Activated CD4-positive, alpha-beta T cell treated with anti-CD3 and anti-CD28 coated beads for 24 hours (primary cell): ENCODE measurements at regions not wholly inside any gene's neighbourhood (a gene's known extent, or its start where the extent isn't known, plus 50 kb on each side); places are given as distances from the start of the nearest gene placed in this dataset.
A peak's percentile ranks its signal among the peaks of the same experiment; 100 is the strongest.
"Not testable (repeated sequence)": the region's sequence is repeated elsewhere in the genome, so short reads cannot be mapped to it uniquely, and the experiment has no call there.

ENCODE experiments used
- DNase-seq, 2 donors: peaks; one replicate each; pipeline ENCODE4 v3.0.0-alpha.2; 2020; ENCODE audit warnings: low read depth in 2 of 2

DNA sequence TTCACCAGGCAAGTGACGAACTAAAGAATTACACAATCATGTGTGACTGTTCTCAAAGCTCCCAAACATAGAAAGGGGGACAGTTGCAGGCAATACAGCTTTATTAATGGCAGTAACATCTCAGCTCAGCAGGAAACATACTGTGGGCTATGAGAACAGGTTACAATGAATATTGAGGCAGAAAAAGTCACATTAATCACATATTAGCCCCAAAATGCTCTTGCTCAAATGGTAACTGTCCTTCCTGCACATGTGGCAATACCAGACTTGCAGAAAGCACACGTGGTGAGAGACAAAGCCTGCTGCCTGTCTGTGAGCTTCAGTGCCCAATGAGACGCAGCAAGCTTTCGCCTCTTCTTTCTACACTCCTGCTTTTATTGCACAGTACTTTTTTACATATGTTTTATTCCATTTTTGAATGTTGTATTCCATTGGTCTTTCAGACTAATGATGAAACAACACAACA, 104.9 kb upstream of the ACBD5 start:
- no peak for DNase-seq

DNA sequence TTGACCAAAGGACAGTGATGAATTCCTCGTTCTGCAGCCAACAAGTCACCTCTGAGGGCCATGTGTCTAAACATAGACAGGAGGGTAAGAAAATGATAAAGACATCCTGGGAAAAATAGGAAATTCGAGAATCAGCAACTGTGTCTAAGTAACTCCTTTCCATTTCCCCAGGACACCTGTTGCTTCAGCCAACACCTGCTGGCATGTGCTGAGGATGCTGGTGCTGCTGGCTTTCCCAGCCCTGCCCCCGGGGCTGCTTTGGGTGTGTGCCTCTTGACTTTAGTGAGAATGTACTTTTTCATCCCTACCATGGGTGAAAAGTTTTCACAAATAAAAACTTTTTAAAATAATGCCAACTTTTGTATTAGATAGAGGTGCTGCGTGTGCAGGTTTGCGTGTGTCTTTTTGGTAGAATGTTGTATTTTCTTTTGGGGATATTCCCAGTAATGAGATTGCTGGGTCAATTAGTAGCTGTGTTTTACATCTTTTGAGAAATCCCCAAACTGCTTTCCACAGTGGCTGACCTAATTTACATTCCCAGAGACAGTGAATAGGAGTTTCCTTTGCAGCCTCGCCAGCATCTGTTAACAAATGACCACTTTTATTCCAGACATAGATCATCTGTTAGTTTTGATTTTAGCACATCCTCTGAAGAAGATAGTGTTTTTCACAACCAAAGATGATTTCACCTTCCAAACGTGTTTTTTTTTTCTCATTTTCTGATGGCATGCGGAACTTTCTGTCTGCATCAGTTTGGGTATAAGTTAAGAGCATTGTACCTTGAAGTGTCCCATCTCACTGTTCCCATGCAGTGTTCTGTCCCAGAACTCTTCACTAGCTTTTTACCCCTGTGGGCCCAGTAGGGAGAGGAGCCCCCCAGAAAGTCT, 104.2 kb upstream of the ACBD5 start:
- no peak for DNase-seq

DNA sequence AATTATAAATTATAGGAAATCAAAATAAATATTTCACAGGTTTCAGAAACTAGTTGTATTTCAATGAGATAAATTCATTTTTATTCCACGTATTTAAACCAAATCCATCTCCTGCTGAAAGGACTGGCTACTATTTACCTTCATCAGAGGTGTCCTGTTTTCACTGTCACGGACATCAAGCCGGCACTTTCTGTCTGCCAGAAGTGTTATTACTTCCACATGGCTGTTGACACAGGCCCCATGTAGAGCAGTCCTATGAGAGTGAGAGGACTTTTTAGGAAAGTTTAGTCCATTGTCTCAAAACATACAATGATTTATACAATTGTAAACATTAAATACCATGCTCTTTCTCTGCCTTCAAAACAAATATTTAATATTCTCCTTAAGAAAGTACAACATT, 100.4 kb upstream of the ACBD5 start:
- DNase-seq = no peak

DNA sequence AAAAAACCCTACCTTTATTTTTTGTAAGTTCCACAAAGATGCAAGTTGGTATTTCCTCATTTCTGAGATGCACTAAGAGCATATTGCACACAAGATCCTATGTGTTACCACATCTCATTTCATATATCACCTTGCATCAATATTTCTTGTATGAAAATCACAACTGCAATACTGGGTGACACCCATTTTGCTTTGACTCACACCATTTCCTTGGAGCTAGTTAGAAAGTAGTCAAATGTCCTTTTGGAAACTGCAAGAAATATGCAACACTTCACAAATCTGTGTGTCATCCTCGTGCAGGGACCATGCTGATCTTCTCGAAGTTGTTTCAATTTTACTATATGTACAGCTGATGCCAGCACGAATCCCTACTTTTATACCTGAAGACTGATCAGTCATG, 94.6 kb upstream of the ACBD5 start:
- DNase-seq = not testable (repeated sequence)

DNA sequence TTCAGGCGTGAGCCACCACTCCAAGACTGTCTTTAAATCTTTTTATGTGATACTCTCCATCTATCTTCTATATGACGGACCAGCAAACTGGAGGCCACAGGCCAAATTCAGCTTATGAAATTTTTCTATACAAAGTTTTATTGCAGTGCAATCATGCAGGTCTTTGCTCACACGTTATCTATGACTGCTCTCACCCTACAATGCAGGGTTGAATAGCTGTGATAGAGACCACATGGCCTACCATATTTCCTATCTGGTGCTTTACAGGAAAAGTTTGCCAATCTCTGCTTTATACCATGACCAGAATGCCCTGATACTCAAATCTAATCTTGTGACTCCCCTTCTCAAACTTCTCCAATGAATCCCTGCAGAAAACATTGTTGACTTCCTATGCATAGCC, 89.5 kb upstream of the ACBD5 start:
- no peak for DNase-seq

GRCh38 chr10:27328946-27329345, 88.3 kb upstream of the ACBD5 start:
- no peak for DNase-seq

GRCh38 chr10:27326748-27327147, 86.2 kb upstream of the ACBD5 start:
- not testable (repeated sequence) for DNase-seq

DNA sequence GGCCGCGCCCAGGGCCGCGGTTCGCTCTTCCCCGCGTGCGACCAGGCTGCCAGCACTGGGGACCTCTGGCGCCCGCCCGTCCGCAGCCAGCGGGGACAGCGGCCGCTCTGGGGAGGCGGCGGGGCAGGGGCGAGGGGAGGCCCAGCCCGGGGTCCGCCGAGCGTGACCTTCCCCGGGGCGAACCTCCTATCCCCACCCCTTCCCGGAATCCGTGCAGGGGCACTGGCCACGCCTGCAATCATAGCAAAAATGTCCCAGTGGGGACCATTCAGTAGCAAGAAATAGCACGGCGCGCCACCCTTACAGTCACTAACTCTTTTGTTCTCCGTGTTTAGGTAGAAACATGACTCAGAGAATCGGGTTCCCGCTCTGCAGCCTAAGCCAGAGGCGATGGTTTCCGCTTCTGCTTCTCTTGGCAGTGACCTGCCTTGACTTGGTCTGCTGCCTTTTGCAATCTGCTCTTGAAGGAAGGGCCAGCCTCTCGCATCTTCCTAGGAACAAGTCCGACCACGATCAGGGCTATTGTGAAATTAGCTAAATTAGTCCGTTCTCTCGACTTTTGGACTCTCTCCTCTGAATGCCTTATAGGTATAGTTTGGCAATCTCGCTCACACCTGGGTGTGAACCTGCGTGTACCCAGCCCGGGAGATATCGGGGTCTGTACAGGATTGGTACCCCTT, 79.3 kb upstream of the ACBD5 start:
- peak in 1 of 2 donors; percentile 14 for DNase-seq

DNA sequence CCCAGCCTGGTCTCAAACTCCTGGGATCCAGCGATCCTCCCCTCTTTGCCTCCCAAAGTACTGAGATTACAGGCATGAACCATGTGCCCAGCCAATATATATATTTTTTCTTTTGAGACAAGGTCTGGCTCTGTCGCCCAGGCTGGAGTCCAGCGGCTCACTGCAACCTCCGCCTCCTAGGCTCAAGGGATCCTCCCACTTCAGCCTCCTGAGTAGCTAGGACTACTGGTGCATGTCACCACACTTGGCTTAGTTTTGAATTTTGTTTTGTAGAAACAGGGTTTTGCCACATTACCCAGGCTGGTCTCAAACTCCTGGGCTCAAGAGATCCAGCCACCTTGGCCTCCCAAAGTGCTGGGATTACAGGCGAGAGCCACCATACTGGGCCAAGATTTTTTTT, 78.5 kb upstream of the ACBD5 start:
- not testable (repeated sequence) for DNase-seq

GRCh38 chr10:27315082-27315481, 74.5 kb upstream of the ACBD5 start:
- not testable (repeated sequence) for DNase-seq

- not testable (repeated sequence) for DNase-seq
Observed at GRCh38 chr10:27313586-27313985, 73.0 kb upstream of the ACBD5 start.

DNA sequence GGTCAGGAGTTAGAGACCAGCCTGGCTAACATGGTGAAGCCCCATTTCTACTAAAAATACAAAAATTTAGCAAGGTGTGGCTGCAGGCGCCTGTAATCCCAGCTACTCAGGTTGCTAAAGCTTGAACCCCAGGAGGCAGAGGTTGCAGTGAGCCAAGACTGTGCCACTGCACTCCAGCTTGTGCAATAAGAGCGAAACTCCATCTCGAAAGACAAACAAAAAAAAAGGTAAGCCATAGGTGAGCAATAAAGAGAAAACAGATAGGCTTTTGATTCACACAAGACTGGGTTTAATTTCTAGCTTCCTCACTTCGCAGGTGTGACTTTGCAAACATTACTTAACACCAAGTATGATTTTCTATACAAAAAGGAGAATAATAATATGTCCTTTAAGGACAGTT, 72.3 kb upstream of the ACBD5 start:
- no peak for DNase-seq

- not testable (repeated sequence) for DNase-seq
Observed at GRCh38 chr10:27311809-27312208, 71.2 kb upstream of the ACBD5 start.

DNA sequence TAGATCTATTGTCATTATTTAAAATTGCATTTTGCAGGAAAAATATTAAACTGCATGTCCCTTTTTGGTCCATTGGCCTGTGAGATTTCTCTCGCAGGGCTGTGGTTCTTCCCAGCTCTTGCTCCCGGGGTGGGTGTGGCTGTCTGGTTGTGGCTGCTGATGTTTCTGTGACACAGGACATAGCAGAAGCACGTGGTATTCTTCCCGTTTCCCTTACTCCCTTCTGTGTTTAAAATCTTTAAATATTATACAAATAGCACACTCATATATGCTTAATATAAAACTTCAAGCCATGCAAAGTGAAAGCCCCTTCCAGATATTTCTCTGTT, 57.9 kb upstream of the ACBD5 start:
- not testable (repeated sequence) for DNase-seq

DNA sequence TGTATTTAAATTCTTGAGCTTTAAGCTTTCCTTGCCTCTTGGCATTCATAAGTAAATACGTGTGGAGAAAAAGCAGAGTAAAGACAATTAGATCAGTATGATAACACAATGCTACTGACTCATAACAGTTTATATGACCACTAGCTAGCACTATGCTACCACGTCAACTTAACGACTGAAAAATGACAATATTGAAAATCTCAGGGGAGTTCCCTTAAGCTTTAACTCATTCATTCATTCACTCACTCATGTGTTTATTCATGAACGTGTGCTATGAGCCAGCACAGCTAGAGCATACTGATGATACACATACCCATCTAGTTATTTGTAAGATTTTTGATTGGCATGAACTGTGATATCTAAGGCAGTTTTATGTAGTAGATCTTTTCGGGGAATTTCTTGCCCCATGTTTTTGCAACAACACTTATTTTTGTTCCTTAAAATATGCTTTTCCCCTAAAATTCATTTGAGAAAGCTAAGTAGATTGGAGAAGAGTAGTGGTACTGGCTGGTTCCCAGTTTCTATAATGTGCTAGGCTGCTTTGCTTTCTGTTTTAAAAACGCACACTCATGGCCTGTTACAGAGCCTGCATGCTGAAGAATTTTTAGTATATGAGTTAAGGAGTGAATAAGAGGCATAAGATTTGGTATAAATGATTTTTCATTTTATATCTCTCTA, 57.4 kb upstream of the ACBD5 start:
- no peak for DNase-seq

GRCh38 chr10:27296285-27296684, 55.7 kb upstream of the ACBD5 start:
- not testable (repeated sequence) for DNase-seq

DNA sequence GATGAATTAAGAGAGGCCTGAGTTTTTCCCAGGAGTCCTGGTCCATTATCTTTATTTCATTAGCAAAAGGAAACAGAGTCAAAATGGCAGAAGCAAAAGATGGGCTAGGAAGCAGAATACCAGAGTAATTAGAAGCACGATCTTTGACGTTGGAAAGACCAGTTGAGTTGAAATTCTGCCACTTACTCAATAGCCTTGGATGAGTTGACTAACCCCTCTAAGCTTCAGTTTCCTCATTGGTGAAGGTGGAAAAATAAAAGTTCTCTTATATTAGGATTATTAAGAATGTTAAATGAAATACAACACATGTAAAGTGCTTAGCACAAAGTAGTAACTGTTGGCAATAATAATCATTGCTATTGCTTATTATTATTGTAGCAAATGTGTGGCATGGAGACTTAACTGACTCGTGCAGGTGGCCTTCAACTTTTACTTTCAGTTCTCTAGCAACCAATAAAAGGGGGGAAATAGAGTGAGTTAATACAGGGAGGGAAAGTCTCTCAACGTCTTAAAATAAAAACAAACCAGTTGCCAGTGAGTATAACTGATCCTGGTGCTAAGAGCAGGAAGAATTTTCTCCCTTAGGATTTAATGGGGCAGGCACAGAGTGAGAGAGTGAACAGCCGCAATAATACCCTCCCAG, 50.8 kb upstream of the ACBD5 start:
- DNase-seq = not testable (repeated sequence)
